GM19455 (cell line): ENCODE measurements at regions not wholly inside any gene's neighbourhood (a gene's known extent, or its start where the extent isn't known, plus 50 kb on each side); places are given as distances from the start of the nearest gene placed in this dataset.

Experiments
- ATAC-seq: cut with Tn5 transposase; IDR thresholded peaks from one replicate; pipeline ENCODE4 v1.9.1; 2021; ENCODE audit not compliant: unreplicated experiment

GRCh38 chr14:61226015-61226654 lies 55.0 kb downstream of the TMEM30B start:
- no peak for ATAC-seq

DNA sequence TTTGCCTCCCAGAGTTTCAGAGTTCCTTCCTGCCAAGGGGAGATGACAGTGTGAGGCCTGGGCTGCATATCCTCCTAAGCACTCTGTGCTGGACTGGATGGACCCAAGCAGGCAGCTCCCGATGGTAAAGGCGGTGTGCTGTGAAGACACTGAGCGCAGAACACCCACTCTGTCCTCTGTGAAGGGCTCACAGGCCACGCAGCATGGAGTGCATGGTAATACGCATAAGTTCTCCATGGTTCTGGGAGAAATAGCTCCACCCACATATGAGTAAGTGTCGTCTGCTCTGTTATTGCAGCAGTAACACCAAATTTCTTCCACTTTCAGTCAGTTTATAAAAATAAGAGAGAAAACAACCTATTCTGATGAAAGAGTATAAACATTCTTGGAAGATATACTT lies 55.8 kb downstream of the TMEM30B start:
- no peak for ATAC-seq

GRCh38 chr14:61223552-61223951 lies 57.6 kb downstream of the TMEM30B start:
- no peak for ATAC-seq

- ATAC-seq = no peak
These were observed 58.8 kb downstream of the TMEM30B start for GRCh38 chr14:61222388-61222787.

DNA sequence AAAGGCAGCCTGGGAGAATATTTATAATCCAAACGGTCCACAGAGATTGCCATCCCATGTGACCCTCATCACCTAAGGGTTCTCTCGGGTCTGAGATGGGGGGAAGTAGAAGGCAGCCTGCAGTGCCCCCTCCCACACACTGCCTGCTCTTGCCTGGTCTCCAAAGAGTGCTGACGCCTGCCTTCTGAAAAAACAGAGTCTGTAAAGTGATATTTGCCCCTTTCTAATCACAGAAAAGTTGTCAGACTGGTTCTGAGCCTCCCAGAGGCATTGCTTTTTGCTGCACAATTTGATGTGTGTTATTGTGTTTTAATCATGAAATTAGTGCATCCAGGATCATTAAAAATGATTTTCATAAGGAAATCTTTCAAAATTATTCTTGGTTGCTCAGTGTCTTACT lies 59.2 kb downstream of the TMEM30B start:
- no peak for ATAC-seq

DNA sequence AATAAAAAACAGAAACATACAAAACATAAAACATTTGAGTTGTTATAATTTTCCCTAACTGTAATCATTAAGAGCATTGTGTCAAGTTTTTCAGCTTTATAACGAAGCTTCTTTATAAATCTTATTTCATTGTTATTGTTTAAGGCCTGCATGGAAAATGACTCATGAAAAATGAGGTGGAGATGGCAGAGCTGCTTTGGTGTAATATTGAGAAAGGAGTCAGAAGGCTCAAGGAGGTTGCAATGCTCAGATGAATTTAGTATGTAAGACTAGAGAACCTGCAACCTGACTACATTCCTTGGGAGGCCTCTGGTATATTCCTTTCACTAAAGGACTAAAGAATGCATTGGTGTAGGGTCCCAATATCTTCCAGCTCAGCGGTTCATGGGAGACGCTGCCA lies 61.5 kb downstream of the TMEM30B start:
- no peak for ATAC-seq

DNA sequence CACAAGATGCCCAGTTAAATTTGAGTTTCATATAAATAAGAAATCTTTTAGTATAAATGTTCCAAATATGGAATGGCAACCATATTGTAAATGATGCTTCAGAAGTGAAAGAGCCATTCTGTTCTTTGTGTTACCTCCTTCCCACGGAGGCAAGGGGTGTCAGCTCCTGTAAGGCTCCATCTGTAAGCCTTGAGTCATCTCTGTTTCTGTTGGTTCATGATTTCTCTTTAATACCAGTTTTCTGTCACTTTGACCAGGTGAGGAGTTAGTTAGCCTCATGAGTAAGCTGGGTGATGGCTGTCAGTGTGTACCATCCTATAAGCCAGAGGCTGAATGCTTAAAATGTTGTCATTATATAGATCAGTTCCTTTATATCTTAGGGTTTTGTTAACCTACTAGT lies 61.9 kb downstream of the TMEM30B start:
- ATAC-seq = no peak

GRCh38 chr14:61218767-61219166 lies 62.4 kb downstream of the TMEM30B start:
- no peak for ATAC-seq

- no peak for ATAC-seq
These were observed 63.0 kb downstream of the TMEM30B start for GRCh38 chr14:61218157-61218556.

- ATAC-seq = no peak
These were observed 63.6 kb downstream of the TMEM30B start for GRCh38 chr14:61217516-61217915.

DNA sequence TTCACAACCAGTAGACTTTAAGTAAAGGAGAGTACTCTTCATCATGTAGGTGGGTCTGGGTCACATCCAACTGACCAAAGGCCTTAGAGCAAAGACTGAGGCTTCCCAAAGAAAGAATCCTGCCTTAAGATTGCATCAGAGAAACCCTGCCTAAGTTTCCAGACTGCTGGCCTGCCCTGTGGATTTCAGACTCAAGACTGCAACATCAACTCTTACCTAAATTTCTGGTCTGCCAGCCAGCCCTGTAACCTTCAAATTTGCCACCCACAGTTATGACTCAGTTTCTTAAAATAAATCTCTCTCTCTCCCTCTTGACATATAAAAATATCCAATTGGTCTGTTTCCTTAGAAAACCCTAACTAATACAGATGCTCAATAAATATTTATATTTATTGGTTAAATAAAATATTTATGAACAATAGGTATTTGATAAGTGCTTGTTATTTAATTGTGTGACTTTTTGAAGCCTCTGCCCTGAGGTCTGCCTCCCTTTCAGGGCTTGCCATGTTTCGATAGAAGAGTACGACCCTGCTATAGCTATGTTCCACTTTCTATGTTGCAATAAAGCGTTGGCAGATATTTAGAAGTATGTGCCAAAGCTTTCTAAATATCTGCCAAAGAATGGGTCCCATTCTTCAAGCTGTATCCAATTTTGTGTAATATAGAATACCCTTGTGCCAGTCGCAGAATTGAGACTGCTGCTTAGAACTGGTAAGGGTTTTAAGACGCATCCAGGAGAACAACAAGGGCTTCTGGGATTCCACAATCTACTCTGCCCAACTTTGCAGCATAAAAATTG lies 65.7 kb downstream of the TMEM30B start:
- no peak for ATAC-seq

GRCh38 chr14:61213920-61214319 lies 67.2 kb downstream of the TMEM30B start:
- no peak for ATAC-seq

DNA sequence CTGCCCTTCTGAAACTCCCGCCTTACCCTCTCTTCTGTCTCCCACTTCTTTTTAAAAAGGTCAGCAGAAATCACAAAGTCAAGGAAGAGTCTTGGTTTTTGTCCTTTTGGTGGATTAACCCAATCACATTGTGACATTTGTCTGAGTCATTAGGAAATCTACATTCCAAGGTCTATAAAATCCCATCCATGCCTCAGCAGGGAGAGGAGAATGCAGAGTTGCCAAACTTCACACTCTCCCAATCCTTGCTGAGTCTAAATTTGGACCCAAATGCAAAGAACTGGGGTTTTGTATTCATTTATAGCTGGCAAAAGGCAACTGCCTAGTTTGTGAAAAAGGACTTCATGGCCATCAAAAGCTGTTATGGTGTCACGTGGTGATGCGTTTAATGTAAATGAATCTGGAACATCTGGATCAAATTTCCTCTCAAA lies 67.9 kb downstream of the TMEM30B start:
- ATAC-seq = no peak

- ATAC-seq = no peak
These were observed 68.6 kb downstream of the TMEM30B start for GRCh38 chr14:61212546-61212945.

- no peak for ATAC-seq
These were observed 69.5 kb downstream of the TMEM30B start for GRCh38 chr14:61211476-61212255.

- ATAC-seq = no peak
These were observed 77.9 kb downstream of the TMEM30B start for GRCh38 chr14:61203081-61203753.

- no peak for ATAC-seq
These were observed 79.0 kb downstream of the TMEM30B start for GRCh38 chr14:61202124-61202523.

GRCh38 chr14:61201171-61201570 lies 80.0 kb downstream of the TMEM30B start:
- no peak for ATAC-seq

DNA sequence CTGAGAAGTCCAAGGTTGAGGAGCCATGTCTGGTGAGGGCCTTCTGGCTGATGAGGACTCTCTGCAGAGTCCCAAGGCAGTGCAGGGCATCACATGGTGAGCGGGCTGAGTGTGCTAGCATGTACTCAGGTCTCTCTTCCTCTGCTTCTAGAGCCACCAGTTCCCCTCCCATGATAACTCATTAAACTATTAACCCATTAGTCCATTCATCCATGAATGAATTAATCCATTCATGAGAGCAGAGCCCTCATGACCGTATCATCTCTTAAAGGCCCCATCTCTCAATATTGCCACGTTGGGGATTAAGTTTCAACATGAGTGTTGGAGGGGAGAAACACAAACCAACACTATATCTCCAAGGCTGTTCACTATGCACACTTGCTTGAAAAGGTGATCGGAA lies 83.7 kb downstream of the TMEM30B start:
- no peak for ATAC-seq

DNA sequence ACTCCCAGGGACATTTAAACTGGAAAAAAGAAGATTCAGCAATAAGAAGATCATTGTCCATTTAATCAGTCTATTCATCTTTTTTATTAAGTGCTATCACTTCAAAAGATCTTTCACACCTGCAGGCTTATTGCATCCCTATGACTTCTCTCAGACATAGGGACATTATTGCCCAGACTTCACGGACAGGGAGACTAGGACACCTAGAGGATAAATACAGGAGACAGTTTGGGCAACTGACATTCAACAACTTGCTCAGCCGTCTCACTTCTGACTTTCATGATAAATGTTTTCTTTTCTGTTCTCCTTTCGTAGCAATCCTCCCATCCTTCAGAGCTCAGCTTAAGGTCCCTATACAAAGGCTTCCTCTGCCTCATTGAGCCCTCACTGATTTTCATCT lies 84.3 kb downstream of the TMEM30B start:
- no peak for ATAC-seq

DNA sequence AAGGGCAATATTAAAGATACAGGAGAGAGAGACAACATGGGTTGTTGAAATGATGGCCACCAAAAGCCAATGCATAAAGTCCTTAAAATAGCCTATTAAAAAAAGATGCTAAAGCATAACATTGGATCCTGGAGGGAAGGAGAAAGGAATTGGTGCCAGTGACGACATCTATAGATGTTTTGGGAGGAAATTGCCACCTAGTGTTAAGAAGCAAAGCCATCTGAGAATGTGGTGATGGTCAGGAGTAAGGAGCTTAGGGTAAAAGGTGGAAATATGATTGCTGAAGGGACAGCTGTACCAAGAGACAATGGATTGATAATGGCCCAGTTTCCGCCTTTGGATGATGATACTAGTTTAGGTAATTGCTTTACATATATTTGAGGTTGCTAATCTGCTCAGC lies 85.1 kb downstream of the TMEM30B start:
- no peak for ATAC-seq
